IPS-NIHi7 (cell line): ENCODE measurements at regions not wholly inside any gene's neighbourhood (a gene's known extent, or its start where the extent isn't known, plus 50 kb on each side); places are given as distances from the start of the nearest gene placed in this dataset.

Experiments
- DNase-seq: peaks from one replicate; pipeline ENCODE4 v3.0.0; 2012; ENCODE audit warnings: mixed read lengths; ENCODE audit errors: extremely low spot score

DNA sequence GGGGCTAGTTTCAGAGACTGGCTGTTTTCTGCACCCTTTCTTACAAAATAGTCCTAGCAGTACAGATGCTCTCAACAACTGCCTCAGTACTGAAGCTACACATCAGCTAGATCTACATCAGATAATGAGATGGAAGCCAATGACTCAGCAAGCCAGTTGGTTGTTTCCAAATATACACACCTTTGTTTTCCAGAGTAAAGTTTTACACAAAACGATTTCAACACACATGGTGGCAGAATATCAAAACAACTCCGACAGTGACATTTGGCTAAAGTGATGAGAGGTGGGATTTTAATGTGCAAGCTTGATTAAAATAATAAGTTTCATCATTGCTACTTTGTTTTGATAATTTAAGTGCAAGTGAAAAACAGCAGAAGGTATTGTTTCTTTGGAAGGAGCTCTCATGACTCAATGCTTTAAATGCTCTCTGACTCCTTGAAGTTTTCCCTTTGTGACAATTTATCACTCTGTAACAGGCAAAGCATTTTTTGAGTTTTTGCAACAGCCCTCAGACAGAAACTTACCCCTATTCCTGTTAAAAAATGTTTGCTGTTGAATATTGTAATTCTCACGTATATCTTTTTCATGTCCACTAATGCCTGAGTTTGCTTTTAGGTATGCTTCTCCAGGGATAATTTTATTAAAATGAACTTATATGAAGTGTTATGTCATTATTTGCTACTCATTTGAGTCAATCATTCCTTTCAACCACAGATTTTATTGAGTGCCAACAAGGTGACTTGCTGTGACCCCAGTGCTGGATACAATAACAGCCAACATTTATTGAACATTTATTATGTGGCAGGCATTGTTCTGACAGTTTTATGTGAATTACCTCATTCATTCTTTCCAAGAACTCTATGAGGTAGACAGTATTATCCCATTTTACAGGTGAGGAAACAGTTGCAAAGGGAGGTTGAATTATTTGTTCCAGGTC lies 882.0 kb downstream of the TFAP2A start:
- DNase-seq: no peak

GRCh38 chr6:9527679-9528286 lies 887.1 kb downstream of the TFAP2A start:
- DNase-seq: no peak

GRCh38 chr6:9523462-9523861 lies 891.4 kb downstream of the TFAP2A start:
- peak; percentile 22 for DNase-seq

- DNase-seq: no peak
Observed at GRCh38 chr6:9522101-9522500, 892.8 kb downstream of the TFAP2A start.

DNA sequence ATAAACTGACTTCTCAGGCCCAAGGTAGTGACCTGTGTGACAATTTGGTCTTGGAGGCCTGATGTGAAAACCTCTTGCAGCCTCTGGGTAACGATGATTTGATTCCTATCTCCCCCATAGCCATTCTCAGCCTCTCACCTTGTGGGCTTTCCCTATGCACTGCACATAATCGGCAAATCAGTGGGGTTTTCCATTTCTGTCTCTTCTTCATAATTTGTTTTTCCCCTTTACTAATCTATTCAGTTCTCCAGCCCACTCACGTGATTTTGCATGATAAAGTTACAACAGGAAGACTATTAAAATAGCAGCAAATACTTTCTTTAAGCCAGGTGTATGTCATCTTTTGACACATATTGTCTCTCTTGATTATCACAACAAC lies 893.7 kb downstream of the TFAP2A start:
- no peak for DNase-seq

- no peak for DNase-seq
Observed at GRCh38 chr6:9520417-9521151, 894.3 kb downstream of the TFAP2A start.

DNA sequence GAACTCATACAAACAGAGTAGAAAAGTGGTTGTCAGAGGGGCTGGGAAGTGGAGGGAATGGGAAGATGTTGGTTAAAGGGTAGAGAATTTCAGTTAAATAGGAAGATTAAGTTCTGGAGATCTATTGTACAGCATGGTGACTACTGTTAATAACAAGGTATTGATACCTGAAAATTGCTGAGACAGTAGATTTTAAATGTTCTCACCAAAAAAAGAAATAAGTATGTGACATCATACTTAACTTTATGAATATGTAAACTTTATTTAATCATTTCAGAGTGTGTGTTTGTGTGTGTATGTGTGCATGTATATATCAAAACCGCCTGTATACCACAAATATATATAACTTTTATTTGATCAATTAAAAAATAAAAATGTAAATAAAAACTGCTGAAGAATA lies 896.4 kb downstream of the TFAP2A start:
- no peak for DNase-seq

DNA sequence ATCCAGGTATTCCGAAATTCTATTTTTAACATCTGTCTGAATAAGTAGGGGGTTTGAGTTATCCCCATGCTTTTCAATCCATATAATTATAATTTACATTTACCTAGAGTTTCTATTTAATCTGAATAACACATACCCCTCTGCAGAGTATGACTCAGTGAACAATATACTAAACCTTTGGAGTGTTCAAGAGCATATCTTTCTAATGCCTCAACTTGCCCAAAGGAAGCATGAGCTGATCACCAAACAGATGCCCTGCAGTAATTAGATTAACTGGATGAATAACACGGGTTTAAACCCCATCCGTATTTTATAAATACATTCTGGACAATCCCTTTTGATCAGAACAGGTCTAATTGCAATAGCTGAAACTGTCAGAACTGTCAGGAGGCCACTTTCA lies 897.1 kb downstream of the TFAP2A start:
- no peak for DNase-seq

DNA sequence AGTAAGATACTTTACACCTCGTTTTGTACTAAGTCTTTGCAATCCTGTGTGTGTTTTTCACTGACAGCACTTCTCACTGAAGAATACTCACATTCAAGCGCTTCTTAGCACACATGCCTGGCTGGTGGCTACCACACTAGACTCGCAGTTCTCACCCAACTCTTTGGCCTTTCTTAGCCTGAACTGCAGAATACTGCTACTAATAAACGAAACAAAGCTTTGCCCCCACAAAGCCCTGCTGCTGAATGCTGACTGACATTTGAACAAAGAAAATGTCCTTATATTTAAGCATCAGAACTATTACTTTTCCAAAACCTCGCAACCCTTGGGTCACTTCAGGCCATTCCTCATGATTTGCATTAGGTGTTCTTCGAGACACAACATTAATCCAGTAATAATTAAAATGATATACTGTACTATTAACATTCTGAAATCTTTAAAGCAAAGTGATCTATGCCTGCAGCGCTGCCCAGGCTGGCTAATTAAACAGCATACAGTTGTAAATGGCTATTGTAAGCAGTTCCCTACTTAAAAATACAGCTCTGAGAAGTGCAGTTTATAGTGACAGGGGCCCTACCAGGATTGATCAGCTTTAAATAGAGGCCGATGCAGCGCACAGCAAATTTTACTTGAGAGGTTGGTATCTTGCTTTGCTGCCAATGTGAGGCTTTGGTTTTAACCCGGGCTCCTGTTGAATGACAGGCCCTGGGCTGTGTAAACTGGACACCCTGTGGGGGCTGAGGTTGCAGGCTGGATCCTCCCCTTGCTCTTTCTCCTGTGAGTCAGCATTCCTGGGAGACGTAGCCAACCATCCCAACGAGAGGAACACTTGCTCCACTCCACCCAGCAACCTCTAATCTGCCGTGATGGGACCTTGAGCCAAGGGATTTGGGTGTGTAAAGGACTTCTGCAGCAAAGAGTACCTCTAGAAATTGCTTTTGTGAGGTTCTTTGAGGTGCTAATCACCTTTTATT lies 899.0 kb downstream of the TFAP2A start:
- DNase-seq: peak; percentile 24

DNA sequence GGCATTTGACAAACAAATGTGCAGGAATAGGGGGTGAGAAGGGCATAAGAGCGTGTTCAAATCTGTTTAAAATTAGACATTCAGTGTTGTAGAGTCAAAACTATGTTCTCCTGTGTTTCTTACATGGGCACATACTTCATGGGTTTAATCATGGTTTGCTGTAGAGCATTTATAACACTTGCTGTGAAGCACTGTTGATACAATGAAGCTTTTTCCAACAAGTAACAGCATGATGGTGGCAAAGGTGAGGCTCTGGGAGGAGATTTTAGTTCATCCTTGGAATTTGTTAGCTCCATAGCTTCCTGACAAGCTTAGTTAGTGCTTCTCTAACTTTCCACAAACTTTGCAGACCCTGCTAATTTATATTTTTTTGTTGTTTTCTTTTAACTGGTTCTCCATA lies 900.7 kb downstream of the TFAP2A start:
- no peak for DNase-seq

- no peak for DNase-seq
Observed at GRCh38 chr6:9511157-9511556, 903.7 kb downstream of the TFAP2A start.

DNA sequence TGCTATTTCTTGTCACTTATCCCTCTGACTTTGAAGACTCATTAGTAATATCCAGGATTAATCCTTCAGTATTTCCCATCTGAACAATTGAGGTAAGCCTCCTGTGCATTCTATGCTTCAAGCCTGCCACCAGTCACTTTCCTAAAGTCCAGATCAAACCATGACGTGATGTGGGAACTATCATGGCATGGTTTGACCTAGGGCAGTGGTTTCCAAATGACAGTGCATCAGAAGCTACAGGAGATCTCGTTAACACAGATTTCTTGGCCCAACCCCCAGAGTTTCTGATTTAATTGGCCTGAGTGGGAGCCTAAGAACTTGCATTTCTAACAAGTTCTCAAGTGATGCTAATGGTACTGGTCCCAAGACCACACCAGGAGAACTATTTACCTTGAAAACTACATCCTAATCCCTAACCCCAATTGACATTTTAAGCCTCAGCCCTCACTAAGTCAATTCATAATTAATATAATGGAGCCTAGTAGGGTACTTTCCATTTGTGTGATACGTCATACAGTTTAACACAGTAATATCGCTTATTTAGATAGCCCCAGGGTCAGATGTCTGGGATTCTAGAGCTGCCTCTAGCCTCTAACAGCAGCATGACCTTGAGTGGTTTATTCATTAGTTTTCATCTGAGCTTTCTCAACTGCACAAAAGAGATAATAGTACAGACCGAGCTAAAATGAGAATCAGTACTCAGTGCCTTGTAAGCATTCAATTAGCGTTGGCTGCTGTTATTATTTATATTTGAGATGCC lies 907.6 kb downstream of the TFAP2A start:
- no peak for DNase-seq

DNA sequence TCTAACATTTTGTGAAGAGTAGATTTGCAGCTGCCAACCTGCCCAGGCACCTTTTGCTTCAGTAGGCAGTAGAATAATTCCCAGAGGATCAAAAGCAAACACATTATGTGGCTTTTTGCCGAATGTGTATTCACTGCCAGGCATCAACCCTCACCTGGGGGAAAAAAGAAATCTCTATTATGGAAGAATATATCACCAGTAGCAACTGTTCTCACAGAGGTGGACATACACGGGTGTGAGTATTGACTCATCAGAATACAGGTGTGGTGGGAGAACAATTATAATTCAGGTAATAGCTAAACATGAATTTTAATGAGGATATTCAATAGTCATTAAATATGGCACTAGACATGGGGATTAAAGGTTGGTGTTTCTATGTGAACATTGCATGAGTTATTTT lies 910.7 kb downstream of the TFAP2A start:
- DNase-seq: no peak

- no peak for DNase-seq
Observed at GRCh38 chr6:9503111-9503761, 911.6 kb downstream of the TFAP2A start.

DNA sequence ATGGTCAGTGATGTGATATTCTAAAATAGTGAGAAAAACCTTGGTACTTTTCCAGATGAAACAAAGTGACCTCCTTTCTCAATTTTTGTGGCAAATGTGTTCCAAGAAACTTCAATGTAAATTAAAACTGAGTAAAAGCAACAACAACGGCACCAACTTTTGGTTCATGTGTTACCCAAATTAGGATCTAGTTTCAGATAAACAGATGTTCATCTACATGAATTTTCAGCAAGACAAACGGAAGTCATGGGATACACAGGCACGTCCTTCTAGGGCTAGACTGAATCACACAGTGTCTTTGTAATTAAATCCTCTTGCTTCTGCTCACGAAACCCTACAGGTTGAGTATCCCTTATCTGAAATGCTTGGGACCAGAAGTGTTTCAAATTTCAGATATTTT lies 915.2 kb downstream of the TFAP2A start:
- DNase-seq: no peak

GRCh38 chr6:9496837-9497236 lies 918.0 kb downstream of the TFAP2A start:
- DNase-seq: no peak

DNA sequence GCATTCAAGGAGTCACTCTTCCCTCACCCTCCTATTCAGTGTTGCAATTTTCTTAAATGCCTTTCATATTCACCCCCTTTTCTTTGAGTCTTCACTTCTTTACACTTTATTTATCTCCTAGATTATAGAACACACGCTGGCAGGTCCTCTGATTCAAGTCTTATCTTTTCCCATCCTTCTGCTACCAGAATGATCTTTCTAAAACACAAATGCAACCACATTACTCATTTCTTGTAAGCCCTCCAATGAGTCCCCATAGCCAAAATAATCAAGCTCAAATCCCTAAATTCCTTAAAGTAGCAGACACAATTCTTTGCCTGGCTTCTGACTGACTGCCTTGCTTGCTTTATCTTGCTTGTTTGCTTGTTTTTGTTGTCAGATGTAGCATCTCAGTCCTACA lies 920.0 kb downstream of the TFAP2A start:
- DNase-seq: no peak

DNA sequence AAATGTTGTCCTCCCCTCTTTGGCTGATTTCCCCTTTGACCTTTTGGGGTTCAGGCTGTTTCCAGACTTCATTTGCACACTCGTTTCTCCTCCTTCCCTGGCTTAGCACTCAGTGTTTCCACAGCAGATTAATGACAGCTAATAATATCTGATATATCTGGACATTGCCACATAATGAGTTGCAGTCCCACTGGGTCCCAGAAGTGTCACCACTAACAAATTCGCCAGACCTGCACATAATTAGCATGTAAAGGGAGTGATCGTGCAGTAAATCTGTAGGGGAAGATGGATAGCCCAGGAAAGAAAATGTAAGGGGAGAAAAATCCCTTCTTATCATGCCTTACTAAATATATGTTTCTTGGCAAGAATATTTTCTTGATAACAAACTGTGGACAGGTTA lies 922.1 kb downstream of the TFAP2A start:
- no peak for DNase-seq

DNA sequence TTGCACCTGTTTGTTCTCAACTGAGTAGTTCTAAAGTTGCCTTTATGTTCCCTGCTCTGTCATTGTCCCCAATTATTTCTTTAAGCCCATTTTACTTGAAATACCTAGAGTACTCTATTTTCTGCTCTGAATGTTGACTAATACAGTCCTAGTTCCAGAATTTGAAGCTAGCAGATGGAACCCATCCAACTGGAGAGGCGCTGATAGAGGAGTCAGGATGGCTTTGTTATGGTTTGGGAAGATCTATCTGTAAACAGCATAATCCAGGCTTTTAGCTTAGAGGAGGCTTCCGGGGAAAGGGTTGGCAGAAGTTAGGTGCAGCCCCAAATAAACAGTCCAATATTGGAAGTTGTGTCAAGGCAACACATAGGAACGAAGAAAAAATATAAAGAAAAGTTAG lies 927.7 kb downstream of the TFAP2A start:
- DNase-seq: no peak

GRCh38 chr6:9485992-9486391 lies 928.9 kb downstream of the TFAP2A start:
- no peak for DNase-seq
